ENCODE measurements at regions not wholly inside any gene's neighbourhood (a gene's known extent, or its start where the extent isn't known, plus 50 kb on each side); places are given as distances from the start of the nearest gene placed in this dataset.

DNA sequence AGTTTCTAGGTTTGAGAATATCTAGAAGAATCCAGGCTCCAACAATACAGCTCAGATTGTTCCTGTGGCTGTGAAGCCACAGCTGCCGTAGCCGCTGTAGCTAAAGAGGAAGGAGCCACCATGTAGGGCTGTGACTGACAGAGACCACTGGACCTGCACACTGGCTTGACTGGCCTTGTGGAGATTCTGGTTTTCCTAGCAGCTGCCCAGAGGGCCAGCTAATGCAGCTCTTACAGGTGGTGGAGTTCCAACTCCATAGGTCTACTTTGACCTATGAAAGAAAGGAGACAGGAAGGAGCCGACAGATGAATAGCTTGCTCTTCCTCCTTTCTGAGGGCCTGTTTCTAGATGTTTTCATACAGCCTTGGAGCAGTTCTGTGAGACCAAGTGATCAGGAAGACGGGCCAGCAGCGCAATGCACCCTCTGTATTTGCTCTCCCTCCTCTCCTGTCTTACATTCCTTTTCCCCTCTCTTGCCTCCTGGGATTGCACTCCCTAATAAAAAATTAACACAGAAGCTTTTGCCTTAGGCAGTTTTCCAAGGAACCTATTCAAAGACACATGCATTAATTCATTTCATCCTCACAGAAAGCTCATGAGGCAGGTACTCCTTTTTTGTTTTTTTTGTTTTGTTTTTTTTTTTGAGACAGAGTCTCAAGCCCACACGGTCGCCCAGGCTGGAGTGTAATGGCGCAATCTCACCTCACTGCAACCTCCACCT, 51.8 kb upstream of the MYB start:
- ChIA-PET POLR2A (no interaction called here), CTCF (no interaction called here), RAD21 (ENCODE audit: low non-redundant PET in 1 of 2, low total read pairs in 2 of 2, uncharacterized antibody in 2 of 2, unreplicated experiment in 2 of 2) (no interaction called here)
- Histone ChIP-seq H3K36me3 (ENCODE audit: control insufficient read depth in 1 of 2, insufficient read depth in 2 of 2, low read length in 2 of 2) (no peaks in the 10 kb centered on the region), H3K9me3 (ENCODE audit: control insufficient read depth in 1 of 2, insufficient read depth in 1 of 2, low read depth in 1 of 2, low read length in 2 of 2) (no peaks in the 10 kb centered on the region), H3K27ac (ENCODE audit: low read depth, low read length) (no peak overlapping the region), H3K9me2 (ENCODE audit: insufficient read depth) (no peaks in the 10 kb centered on the region), H4K20me1 (ENCODE audit: insufficient read depth) (no peaks in the 10 kb centered on the region), H3K4me1 (ENCODE audit: control insufficient read depth in 1 of 2, insufficient read depth in 2 of 2, low read length in 2 of 2) (no peaks in the 10 kb centered on the region), H3K4me2 (ENCODE audit: low read length) (no peak overlapping the region), H3K27me3 (ENCODE audit: insufficient read depth, low read length) (no peaks in the 10 kb centered on the region), H3K79me2 (ENCODE audit: insufficient read depth, low read length) (no peaks in the 10 kb centered on the region), H2AFZ (ENCODE audit: low read depth, low read length, poor library complexity, severe bottlenecking) (no peak overlapping the region), H3K4me3 (replicated peaks in 1 of 2; ENCODE audit: low read depth in 1 of 2, low read length in 2 of 2) (no peak overlapping the region), H3K9ac (ENCODE audit: low read length) (no peak overlapping the region)
- intact Hi-C loops (cut with micrococcal nuclease): no loop called here
- TF ChIP-seq SRF (IDR thresholded peaks at IDR 0.05; ENCODE audit: low read depth): no peak
- TF ChIP-seq, protein P1, sequence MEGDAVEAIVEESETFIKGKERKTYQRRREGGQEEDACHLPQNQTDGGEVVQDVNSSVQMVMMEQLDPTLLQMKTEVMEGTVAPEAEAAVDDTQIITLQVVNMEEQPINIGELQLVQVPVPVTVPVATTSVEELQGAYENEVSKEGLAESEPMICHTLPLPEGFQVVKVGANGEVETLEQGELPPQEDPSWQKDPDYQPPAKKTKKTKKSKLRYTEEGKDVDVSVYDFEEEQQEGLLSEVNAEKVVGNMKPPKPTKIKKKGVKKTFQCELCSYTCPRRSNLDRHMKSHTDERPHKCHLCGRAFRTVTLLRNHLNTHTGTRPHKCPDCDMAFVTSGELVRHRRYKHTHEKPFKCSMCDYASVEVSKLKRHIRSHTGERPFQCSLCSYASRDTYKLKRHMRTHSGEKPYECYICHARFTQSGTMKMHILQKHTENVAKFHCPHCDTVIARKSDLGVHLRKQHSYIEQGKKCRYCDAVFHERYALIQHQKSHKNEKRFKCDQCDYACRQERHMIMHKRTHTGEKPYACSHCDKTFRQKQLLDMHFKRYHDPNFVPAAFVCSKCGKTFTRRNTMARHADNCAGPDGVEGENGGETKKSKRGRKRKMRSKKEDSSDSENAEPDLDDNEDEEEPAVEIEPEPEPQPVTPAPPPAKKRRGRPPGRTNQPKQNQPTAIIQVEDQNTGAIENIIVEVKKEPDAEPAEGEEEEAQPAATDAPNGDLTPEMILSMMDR (IDR thresholded peaks at IDR 0.05 in 2 of 3, conservative IDR thresholded peaks at IDR 0.05 in 1 of 3; ENCODE audit: borderline replicate concordance in 1 of 3, insufficient read depth in 1 of 3, low read depth in 2 of 3, low read length in 2 of 3): no peak
- TF ChIP-seq POLR2AphosphoS5 (IDR thresholded peaks at IDR 0.05; ENCODE audit: low read depth, low read length): no peak
- no peak for TF ChIP-seq SP1 (IDR thresholded peaks at IDR 0.05; ENCODE audit: low read depth)
- no peak for ATAC-seq
- no peak for DNase-seq (ENCODE audit: low read depth, low spot score)
- no TSS peak for BruUV-seq (replicated peaks)

DNA sequence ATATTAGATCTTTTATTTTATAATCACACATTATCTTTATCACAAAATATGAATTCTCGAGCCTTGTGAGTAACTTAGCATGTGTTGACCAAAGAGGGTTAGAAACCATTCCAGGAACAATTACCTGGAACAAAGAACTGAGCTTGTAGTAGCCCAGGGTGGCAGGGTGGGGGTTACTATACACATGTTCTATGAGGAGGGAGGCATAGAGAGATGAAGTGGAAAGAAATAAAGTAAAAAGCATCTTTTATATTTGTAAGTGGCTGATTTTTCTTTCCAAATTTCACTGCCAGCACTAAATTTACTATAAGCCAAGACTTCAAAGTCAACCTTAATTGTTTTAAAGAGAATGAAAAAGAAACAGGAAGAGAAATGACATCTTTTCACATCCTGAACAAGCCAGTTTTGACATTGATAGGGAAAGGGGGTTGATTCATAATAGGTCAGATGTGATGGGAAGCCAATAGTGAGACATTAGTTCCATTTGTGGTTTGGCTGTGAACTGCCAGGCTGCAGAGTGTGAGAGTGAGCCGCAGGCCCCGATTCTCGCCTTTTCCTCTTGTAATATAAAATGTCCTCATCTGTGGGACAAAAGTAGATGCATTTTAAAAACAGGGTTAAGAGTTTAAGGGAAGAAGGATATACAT, 52.7 kb upstream of the MYB start:
- Histone ChIP-seq H3K79me2 (ENCODE audit: insufficient read depth, low read length) (no peaks in the 10 kb centered on the region), H3K4me2 (ENCODE audit: low read length) (no peak overlapping the region), H3K4me3 (replicated peaks in 1 of 2; ENCODE audit: low read depth in 1 of 2, low read length in 2 of 2) (no peak overlapping the region), H3K27me3 (ENCODE audit: insufficient read depth, low read length) (no peaks in the 10 kb centered on the region), H3K4me1 (ENCODE audit: control insufficient read depth in 1 of 2, insufficient read depth in 2 of 2, low read length in 2 of 2) (no peaks in the 10 kb centered on the region), H2AFZ (ENCODE audit: low read depth, low read length, poor library complexity, severe bottlenecking) (no peak overlapping the region), H3K27ac (ENCODE audit: low read depth, low read length) (no peak overlapping the region), H3K9me2 (ENCODE audit: insufficient read depth) (no peaks in the 10 kb centered on the region), H3K9me3 (ENCODE audit: control insufficient read depth in 1 of 2, insufficient read depth in 1 of 2, low read depth in 1 of 2, low read length in 2 of 2) (no peaks in the 10 kb centered on the region), H3K9ac (ENCODE audit: low read length) (no peak overlapping the region), H4K20me1 (ENCODE audit: insufficient read depth) (no peaks in the 10 kb centered on the region), H3K36me3 (ENCODE audit: control insufficient read depth in 1 of 2, insufficient read depth in 2 of 2, low read length in 2 of 2) (no peaks in the 10 kb centered on the region)
- CTCF ChIA-PET: no interaction called here
- no peak for TF ChIP-seq ELF1 (IDR thresholded peaks at IDR 0.05; ENCODE audit: borderline replicate concordance, low read depth)
- TF ChIP-seq EZH2 (IDR thresholded peaks at IDR 0.05): no peak
- TF ChIP-seq RAD21 (IDR thresholded peaks at IDR 0.05; ENCODE audit: low read depth): no peak
- no peak for TF ChIP-seq CEBPB (IDR thresholded peaks at IDR 0.05; ENCODE audit: low read depth)
- no peak for TF ChIP-seq YY1 (IDR thresholded peaks at IDR 0.05; ENCODE audit: extremely low read depth, insufficient replicate concordance, low read depth, low read length)
- TF ChIP-seq CBX3 (IDR thresholded peaks at IDR 0.05; ENCODE audit: low read depth): no peak
- TF ChIP-seq SRF (IDR thresholded peaks at IDR 0.05; ENCODE audit: low read depth): no peak
- intact Hi-C loops (cut with micrococcal nuclease): no loop called here
- POLR2A ChIA-PET: no interaction called here
- ATAC-seq (no peak), DNase-seq (ENCODE audit: low read depth, low spot score) (no peak)
- RAD21 ChIA-PET (ENCODE audit: low non-redundant PET in 1 of 2, low total read pairs in 2 of 2, uncharacterized antibody in 2 of 2, unreplicated experiment in 2 of 2): no interaction called here
- BruUV-seq (replicated peaks): no TSS peak
